Urinary bladder (tissue), 3 donors: ENCODE measurements at regions not wholly inside any gene's neighbourhood (a gene's known extent, or its start where the extent isn't known, plus 50 kb on each side); places are given as distances from the start of the nearest gene placed in this dataset.
"Not testable (repeated sequence)": the region's sequence is repeated elsewhere in the genome, so short reads cannot be mapped to it uniquely, and the experiment has no call there.

ENCODE experiments used
- DNase-seq: peaks from one replicate; pipeline ENCODE4 v3.0.0-alpha.2; 2015; ENCODE audit errors: extremely low spot score
- H3K27ac ChIP-seq: one replicate; pipeline ENCODE4 v1.5.1; 2013; ENCODE audit warnings: low read depth, mild to moderate bottlenecking, moderate library complexity
- H3K36me3 ChIP-seq: one replicate; pipeline ENCODE4 v1.6.1; 2013; ENCODE audit warnings: mild to moderate bottlenecking, moderate library complexity; ENCODE audit not compliant: insufficient read depth
- H3K4me1 ChIP-seq: one replicate; pipeline ENCODE4 v1.6.1; 2013; ENCODE audit warnings: mild to moderate bottlenecking, moderate library complexity; ENCODE audit not compliant: insufficient read depth
- H3K4me3 ChIP-seq: one replicate; pipeline ENCODE4 v1.5.1; 2013; ENCODE audit warnings: low read depth, low read length
- WGBS: extraction: QIAGEN DNeasy Blood & Tissue Kit; methylation state at CpG from one replicate; pipeline ENCODE4 v1.1.7; 2013; 5-methylcytosine and 5-hydroxymethylcytosine counted together
- donor health status: healthy with polysubstance abuse.
- donor health status: healthy.

DNA sequence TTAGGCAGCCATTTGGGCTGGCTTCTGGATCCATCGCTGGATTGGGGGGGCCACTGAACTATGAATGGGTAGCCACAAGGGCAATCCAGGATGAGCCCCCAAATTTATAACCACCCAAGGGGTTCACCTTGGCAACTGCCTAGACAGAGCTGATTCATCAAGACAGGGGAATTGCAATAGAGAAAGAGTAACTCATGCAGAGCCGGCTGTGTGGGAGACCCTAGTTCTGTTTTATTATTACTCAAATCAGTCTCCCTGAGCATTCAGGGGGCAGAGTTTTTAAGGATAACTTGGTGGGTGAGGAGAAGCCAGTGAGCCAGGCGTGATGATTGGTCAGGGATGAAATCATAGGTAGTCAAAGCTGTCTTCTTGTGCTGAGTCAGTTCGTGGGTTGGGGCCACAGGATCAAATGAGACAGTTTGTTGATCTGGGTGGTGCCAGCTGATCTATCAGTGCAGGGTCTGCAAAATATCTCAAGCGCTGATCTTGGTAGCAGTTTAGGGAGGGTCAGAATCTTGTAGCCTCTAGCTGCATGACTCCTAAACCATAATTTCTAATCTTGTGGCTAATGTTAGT lies 57.9 kb downstream of the DNAJB9 start:
- Histone ChIP-seq H3K4me3 (no peak overlapping the region), H3K4me1 (no peaks in the 10 kb centered on the region), H3K36me3 (no peaks in the 10 kb centered on the region), H3K27ac (no peak overlapping the region)
- WGBS, result 93% methylated on average over 5 of the region's 5 CpGs
- DNase-seq, result no peak

DNA sequence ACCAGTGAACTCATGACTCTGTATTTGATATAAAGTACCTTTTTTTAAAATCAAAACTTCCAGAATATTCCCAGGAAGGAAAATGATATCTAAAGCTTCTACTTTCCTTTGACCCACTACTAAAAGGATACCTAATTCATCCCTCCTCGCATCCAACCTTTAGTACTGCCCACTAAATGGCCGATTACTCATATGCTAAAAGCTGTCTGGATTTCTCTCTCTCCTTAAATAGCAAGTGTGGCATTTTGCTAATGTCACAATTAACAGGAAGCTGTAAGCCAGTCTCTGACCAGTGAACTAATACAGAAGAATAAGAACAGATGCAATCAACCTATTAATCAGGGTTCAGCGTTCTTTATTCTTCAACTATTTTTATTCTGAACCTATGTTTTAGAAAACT lies 59.0 kb downstream of the DNAJB9 start:
- Histone ChIP-seq H3K4me1 (no peaks in the 10 kb centered on the region), H3K4me3 (no peak overlapping the region), H3K27ac (no peak overlapping the region), H3K36me3 (no peaks in the 10 kb centered on the region)
- no peak for DNase-seq
- WGBS, result 82% methylated on average over 3 of the region's 3 CpGs

DNA sequence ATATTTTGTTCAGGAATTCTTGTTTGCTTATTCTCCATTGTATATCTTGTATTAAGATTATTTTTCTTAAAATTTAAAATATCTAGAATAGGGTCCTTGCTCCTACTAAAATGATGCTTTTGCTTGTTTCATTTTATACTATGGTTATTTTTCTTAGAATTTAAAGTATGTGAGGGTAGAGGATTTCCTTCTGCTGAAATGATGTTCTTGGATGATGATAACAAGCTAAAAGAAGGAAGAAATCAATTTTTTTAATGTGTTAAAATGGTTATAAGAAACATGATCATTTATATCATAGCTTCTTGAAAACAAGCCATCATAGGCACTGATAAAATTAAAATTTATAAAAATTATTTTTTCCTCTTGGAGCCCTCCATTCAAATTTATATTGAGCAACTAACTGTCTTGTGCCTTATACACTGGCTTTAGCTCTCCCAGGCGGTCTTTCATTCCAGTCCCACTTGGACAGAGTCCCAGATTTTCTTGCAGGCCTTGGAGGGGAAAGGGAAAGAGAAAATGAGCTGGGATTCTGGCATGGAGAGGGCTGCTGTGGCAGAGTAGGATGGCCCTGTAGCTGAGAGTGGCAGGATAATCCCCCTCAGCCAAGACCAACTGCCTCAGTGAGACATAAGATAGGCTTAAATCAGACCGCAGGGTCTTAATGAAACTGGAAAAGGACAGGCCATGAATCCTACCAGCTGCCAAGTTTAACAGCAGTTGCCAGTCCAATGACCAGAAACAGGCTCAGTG lies 60.2 kb downstream of the DNAJB9 start:
- no peaks in the 10 kb centered on the region for H3K36me3 ChIP-seq
- WGBS, result 24% methylated on average over 2 of the region's 2 CpGs
- no peaks in the 10 kb centered on the region for H3K4me1 ChIP-seq
- no peak overlapping the region for H3K4me3 ChIP-seq
- no peak overlapping the region for H3K27ac ChIP-seq
- no peak for DNase-seq

DNA sequence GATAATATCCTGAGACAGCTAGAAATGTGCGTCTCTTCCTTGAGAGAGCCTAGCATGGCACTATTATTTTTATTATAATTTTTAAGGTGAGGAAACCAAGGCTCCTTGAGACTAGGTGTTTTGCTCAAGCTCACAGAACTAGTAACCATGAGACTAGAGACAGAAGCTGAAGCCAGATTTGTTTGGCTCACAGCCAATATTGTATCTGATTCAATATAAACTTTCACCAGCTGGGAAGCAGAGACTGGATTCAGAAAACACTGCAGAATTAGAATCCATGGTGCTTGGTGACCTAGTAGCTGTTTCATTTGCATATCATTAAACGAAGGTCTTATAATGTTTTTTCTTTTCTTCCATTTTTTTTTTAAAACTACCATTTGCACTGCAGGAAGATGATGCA lies 64.4 kb downstream of the DNAJB9 start:
- Histone ChIP-seq H3K4me3 (no peak overlapping the region), H3K27ac (no peak overlapping the region), H3K36me3 (no peaks in the 10 kb centered on the region), H3K4me1 (no peaks in the 10 kb centered on the region)
- WGBS, result 72% methylated on average over 2 of the region's 2 CpGs
- no peak for DNase-seq

DNA sequence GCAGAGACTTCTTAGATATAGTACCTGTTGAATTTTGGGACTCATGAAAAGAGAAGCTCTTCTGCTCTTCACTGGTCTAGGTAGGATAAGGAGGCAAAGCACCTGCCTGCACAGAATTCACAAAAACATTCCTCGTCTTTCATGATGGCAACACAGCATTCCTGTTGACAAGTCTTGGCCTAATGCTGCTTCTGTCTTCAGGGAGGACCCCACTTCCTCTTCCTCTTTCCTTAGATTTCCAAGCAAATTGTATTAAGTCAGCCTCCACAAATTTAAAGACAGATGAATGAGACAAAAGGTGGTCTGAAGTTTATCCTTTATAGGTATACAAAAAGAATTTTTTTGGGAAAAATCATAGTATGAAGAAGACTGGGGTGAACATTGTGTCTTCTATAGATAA lies 64.9 kb downstream of the DNAJB9 start:
- DNase-seq, result no peak
- 87% methylated on average over 1 of the region's 1 CpG for WGBS
- Histone ChIP-seq H3K4me3 (no peak overlapping the region), H3K4me1 (no peaks in the 10 kb centered on the region), H3K27ac (no peak overlapping the region), H3K36me3 (no peaks in the 10 kb centered on the region)

DNA sequence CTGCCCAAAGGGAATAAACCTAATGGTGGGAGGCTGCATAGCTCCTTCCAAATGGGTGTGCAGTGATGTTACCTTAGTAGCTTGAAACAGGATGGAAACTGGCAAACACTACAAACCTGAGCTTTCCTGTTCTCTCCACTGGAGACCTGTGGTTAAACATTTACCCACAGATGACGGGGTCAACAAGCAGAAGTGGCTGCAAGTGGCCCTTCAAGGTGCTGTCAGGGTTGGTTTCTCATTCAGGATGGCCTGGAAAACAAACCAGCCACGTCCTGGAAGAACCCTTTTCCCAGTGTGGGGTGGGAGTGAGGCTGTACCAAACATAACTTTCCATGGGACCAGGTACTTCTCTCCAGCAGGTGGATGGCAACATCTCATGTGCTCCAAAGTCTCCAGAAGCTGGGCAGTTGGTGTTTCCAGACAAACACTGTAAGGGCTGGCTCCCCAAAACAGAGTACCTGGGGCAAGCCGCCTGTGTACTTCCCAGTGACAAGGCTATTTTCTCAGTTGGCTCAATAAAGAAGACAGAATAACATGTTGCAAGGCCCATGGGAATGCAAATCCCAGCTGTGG lies 67.5 kb downstream of the DNAJB9 start:
- Histone ChIP-seq H3K4me1 (no peaks in the 10 kb centered on the region), H3K36me3 (no peaks in the 10 kb centered on the region), H3K4me3 (no peak overlapping the region), H3K27ac (no peak overlapping the region)
- no peak for DNase-seq
- 85% methylated on average over 3 of the region's 3 CpGs for WGBS

DNA sequence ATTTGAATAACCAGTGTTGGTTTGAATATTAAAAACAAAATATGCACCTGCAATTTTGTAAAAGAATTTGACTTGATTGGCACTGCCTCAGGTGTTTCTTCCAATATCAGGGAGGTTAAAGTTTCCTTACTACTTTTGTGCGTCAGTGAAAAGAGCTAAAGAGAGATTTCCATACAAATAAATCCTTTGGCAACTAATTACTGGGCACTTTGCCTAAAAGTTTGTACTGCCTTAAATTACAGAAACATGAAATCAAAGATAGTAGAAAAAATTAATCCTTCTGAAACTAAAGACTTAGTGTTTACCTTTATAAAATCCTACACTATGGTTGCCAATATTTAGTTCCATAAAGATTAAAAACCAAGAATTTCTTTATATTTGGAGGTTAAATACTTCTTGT lies 72.5 kb downstream of the DNAJB9 start:
- no peak overlapping the region for H3K4me3 ChIP-seq
- H3K27ac ChIP-seq, result no peak overlapping the region
- H3K4me1 ChIP-seq, result no peaks in the 10 kb centered on the region
- no peak for DNase-seq
- no peaks in the 10 kb centered on the region for H3K36me3 ChIP-seq
- 24% methylated on average over 1 of the region's 1 CpG for WGBS

DNA sequence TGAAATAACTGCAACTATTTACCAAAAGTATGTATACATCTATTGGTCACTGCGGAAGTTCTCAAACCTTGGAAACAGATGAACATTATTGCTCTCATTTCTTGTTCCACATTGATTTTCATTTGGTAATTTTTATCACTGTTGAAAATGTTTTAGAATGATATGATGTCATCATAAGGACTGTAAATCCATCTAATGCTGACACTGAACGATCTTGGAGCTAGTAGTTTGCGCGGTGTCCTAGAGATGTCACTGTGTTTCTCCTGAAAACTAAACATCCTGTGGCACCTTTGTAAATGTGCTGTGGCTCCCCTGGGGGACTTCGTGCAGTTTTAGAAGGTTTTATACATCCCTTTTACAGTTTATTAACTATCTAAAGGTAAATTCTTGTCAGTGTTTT lies 73.5 kb downstream of the DNAJB9 start:
- no peaks in the 10 kb centered on the region for H3K4me1 ChIP-seq
- no peak for DNase-seq
- H3K36me3 ChIP-seq, result no peaks in the 10 kb centered on the region
- H3K4me3 ChIP-seq, result no peak overlapping the region
- 82% methylated on average over 5 of the region's 5 CpGs for WGBS
- no peak overlapping the region for H3K27ac ChIP-seq

DNA sequence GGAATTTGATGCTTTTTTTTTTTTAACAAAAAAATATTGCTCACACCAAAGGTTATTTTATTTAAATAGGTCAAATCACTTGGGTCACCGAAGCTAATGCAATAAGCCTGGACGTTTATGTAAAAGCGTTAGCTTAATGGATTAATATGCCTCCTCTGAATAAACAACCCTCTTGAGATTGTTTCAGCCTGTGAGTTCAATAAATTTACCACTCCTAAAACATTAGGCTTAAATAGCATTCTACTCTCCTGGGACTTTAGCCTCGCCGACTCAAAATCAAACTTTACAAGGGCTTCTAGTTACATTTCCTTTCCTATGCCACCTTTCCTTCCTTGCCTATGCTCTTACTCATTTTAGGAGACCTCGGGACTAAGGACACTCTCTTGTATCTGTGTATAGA lies 79.3 kb downstream of the DNAJB9 start:
- Histone ChIP-seq H3K36me3 (no peaks in the 10 kb centered on the region), H3K27ac (no peak overlapping the region), H3K4me1 (no peaks in the 10 kb centered on the region), H3K4me3 (no peak overlapping the region)
- no peak for DNase-seq
- WGBS, result 37% methylated on average over 6 of the region's 6 CpGs

DNA sequence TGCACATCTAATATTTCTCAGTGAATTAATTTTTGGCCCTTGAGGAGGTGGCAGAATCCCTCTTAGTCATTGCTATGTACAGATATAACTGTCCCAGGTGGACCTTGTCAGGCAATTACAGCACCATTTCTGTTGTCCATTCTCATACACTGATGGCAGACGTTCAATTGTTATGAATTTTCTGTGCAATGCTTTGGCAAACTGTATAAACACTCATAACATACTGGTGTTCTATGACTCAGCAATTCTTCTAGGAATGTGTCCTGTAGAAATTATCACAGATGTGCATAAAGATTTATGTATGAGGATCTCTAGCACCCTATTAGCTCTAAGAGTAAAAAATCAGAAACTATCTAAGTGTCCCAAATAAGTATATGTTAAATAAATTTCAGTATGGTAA lies 80.8 kb downstream of the DNAJB9 start:
- no peak overlapping the region for H3K27ac ChIP-seq
- WGBS, result 9% methylated on average over 1 of the region's 1 CpG
- no peak for DNase-seq
- no peaks in the 10 kb centered on the region for H3K36me3 ChIP-seq
- H3K4me1 ChIP-seq, result no peaks in the 10 kb centered on the region
- no peak overlapping the region for H3K4me3 ChIP-seq

DNA sequence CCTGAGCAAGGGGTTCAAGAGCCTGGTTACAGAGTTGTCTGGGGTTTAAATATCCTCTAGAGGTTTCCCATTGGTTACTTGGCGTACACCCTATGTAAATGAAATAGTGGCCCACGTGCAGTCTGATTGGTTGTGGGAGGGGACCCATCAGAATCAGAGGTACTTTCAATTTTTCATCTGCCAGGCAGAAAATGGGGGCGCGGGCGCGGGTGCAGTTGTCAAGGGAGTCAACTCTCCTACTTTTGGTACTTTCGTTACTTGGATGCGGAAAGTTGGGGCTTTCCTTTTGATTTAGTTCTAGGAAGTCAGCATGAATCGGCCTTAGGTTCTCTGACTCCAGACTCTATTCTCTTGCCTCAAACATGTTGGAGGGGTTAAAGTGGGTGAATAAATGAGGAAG lies 83.2 kb downstream of the DNAJB9 start:
- no peak overlapping the region for H3K27ac ChIP-seq
- no peaks in the 10 kb centered on the region for H3K4me1 ChIP-seq
- WGBS, result 97% methylated on average over 9 of the region's 9 CpGs
- H3K36me3 ChIP-seq, result no peaks in the 10 kb centered on the region
- DNase-seq, result no peak
- H3K4me3 ChIP-seq, result no peak overlapping the region

DNA sequence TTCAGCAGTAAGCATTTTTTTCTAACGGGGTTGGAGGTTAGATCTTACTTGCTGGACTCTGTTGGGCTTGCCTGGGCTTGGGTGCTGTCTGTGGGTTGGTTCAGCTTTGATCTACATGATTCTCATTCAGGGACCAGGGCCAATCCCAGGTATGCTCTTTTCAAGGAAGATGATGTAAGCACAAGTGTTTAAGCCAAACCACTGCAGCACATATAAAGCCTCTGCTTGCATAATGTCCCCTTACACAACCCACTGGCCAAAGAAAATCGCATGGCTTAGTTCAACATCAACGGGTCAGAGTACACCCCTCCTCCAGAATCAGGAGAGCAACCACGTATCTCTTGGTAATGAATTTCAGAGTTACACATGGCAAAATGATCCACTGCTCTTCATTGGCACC lies 83.9 kb downstream of the DNAJB9 start:
- no peak overlapping the region for H3K4me3 ChIP-seq
- 86% methylated on average over 4 of the region's 4 CpGs for WGBS
- H3K27ac ChIP-seq, result no peak overlapping the region
- no peaks in the 10 kb centered on the region for H3K36me3 ChIP-seq
- no peaks in the 10 kb centered on the region for H3K4me1 ChIP-seq
- DNase-seq, result no peak

DNA sequence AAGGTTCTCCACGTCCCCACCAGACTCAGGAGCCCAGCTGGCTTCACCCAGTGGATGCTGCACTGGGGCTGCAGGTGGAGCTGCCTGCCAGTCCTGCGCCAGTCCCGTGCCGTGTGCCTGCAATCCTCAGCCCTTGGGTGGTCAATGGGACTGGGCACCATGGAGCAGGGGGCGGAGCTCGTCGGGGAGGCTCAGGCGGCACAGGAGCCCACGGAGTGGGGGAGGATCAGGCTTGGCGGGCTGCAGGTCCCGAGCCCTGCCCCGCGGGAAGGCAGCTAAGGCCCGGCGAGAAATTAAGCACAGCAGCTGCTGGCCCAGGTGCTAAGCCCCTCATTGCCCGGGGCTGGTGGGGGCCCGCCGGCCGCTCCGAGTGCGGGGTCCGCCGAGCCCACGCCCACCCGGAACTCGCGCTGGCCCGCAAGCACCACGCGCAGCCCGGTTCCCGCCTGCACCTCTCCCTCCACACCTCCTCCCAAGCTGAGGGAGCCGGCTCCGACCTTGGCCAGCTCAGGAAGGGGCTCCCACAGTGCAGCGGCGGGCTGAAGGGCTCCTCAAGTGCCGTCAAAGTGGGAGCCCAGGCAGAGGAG lies 87.6 kb downstream of the DNAJB9 start:
- WGBS, result 97% methylated on average over 37 of the region's 37 CpGs
- H3K36me3 ChIP-seq, H3K27ac ChIP-seq, H3K4me1 ChIP-seq, DNase-seq, H3K4me3 ChIP-seq: not testable (repeated sequence)

DNA sequence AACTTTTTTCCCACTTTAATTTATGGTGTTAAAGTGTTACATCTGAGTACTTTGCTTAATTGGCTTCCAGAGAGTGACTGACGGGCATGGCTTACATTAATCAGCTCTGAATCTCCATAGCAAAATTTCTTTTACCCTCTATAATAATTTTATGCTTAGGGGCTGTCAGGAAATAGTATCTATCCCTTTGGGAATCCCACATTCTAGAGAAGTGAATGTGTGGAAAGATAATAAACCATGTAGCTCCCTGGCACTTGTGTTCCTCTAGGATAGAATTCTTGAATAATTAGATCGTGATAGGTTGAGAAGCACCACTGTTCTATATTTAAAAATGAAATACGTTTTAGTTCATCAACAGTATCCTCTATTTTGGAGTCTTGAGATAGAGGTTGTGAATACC lies 89.6 kb downstream of the DNAJB9 start:
- Histone ChIP-seq H3K4me3 (no peak overlapping the region), H3K4me1 (no peaks in the 10 kb centered on the region), H3K27ac (no peak overlapping the region), H3K36me3 (no peaks in the 10 kb centered on the region)
- no peak for DNase-seq
- WGBS, result 62% methylated on average over 3 of the region's 3 CpGs
